Fibroblast of villous mesenchyme (primary cell): ENCODE measurements at regions not wholly inside any gene's neighbourhood (a gene's known extent, or its start where the extent isn't known, plus 50 kb on each side); places are given as distances from the start of the nearest gene placed in this dataset.
"Not testable (repeated sequence)": the region's sequence is repeated elsewhere in the genome, so short reads cannot be mapped to it uniquely, and the experiment has no call there.

ENCODE experiments used
- DNase-seq: peaks from one replicate; pipeline ENCODE4 v3.0.0-alpha.2; 2010; ENCODE audit warnings: low read depth
- H3K4me3 ChIP-seq: 2 replicates; pipeline ENCODE4 v1.5.1; 2011; ENCODE audit warnings: low read depth, mild to moderate bottlenecking, low read length
- CTCF ChIP-seq: IDR thresholded peaks from 2 replicates; pipeline ENCODE4 v1.5.1; 2012; ENCODE audit warnings: low read depth, mild to moderate bottlenecking, low read length; ENCODE audit not compliant: insufficient read depth

GRCh38 chr10:30207485-30208052 is 141.5 kb downstream of the MTPAP start:
- H3K4me3 ChIP-seq: no peak overlapping the region
- no peak for DNase-seq
- no peak for TF ChIP-seq CTCF

GRCh38 chr10:30200017-30200415 is 140.6 kb upstream of the JCAD start:
- no peak overlapping the region for H3K4me3 ChIP-seq
- DNase-seq: no peak
- TF ChIP-seq CTCF: no peak

GRCh38 chr10:30199376-30200016 is 140.1 kb upstream of the JCAD start:
- DNase-seq: no peak
- no peak for TF ChIP-seq CTCF
- no peak overlapping the region for H3K4me3 ChIP-seq

GRCh38 chr10:30197186-30197585 is 137.8 kb upstream of the JCAD start:
- DNase-seq: no peak
- H3K4me3 ChIP-seq: no peak overlapping the region
- TF ChIP-seq CTCF: no peak

GRCh38 chr10:30196559-30196958 is 137.2 kb upstream of the JCAD start:
- not testable (repeated sequence) for H3K4me3 ChIP-seq
- DNase-seq: peak; percentile 65

GRCh38 chr10:30192846-30193608 is 133.6 kb upstream of the JCAD start:
- TF ChIP-seq CTCF: no peak
- H3K4me3 ChIP-seq: no peak overlapping the region
- DNase-seq: no peak
